DOHH2 (cell line): ENCODE measurements at regions not wholly inside any gene's neighbourhood (a gene's known extent, or its start where the extent isn't known, plus 50 kb on each side); places are given as distances from the start of the nearest gene placed in this dataset.
"Not testable (repeated sequence)": the region's sequence is repeated elsewhere in the genome, so short reads cannot be mapped to it uniquely, and the experiment has no call there.

Source experiments
- H3F3A ChIP-seq: fragments of 200-600 bp; sonication (generic), shearing (Covaris generic); 2 replicates; pipeline ENCODE4 v1.6.0; 2016; ENCODE audit warnings: antibody characterized with exemption, mild to moderate bottlenecking; ENCODE audit not compliant: control insufficient read depth, insufficient read depth
- H3K27ac ChIP-seq: fragments of 200-600 bp; sonication (generic); 2 replicates; pipeline ENCODE4 v1.5.1; 2014; ENCODE audit warnings: low read depth, mild to moderate bottlenecking, low read length, moderate library complexity
- H3K27me3 ChIP-seq: fragments of 200-600 bp; sonication (generic); 2 replicates; pipeline ENCODE4 v1.6.1; 2014; ENCODE audit warnings: mild to moderate bottlenecking, low read length, mixed read lengths; ENCODE audit not compliant: control insufficient read depth
- H3K36me3 ChIP-seq: fragments of 200-600 bp; sonication (generic); 2 replicates; pipeline ENCODE4 v1.6.1; 2014; ENCODE audit warnings: mild to moderate bottlenecking, low read length, moderate library complexity, mixed read lengths; ENCODE audit not compliant: control insufficient read depth
- H3K4me1 ChIP-seq: fragments of 200-600 bp; sonication (generic); 2 replicates; pipeline ENCODE4 v1.6.1; 2014; ENCODE audit warnings: mild to moderate bottlenecking, low read length, mixed read lengths; ENCODE audit not compliant: control insufficient read depth
- H3K4me2 ChIP-seq: fragments of 200-600 bp; sonication (generic); 2 replicates; pipeline ENCODE4 v1.6.0; 2014; ENCODE audit warnings: mild to moderate bottlenecking, low read length, moderate library complexity
- H3K4me3 ChIP-seq: fragments of 200-600 bp; sonication (generic); 2 replicates; pipeline ENCODE4 v1.5.1; 2014; ENCODE audit warnings: mild to moderate bottlenecking, low read length, mixed read lengths
- H3K79me2 ChIP-seq: fragments of 200-600 bp; sonication (generic); 2 replicates; pipeline ENCODE4 v1.6.1; 2014; ENCODE audit warnings: mild to moderate bottlenecking, low read length, mixed read lengths; ENCODE audit not compliant: control insufficient read depth
- H3K9me2 ChIP-seq: fragments of 200-600 bp; sonication (generic); replicated peaks from 2 replicates; pipeline ENCODE4 v1.6.1; 2014; ENCODE audit warnings: mild to moderate bottlenecking, low read length, mixed read lengths; ENCODE audit not compliant: control insufficient read depth
- H3K9me3 ChIP-seq: fragments of 200-600 bp; sonication (generic); 2 replicates; pipeline ENCODE4 v1.6.1; 2014; ENCODE audit warnings: antibody characterized with exemption, low read length, mixed read lengths; ENCODE audit not compliant: control insufficient read depth, insufficient read depth
- H4K20me1 ChIP-seq: fragments of 200-600 bp; sonication (generic); 2 replicates; pipeline ENCODE4 v1.6.0; 2014; ENCODE audit warnings: low read depth, mild to moderate bottlenecking, antibody characterized with exemption, low read length, moderate library complexity; ENCODE audit not compliant: control insufficient read depth, insufficient read depth
- CTCF ChIP-seq: fragments of 200-600 bp; sonication (generic); IDR thresholded peaks from one replicate; pipeline ENCODE4 v1.5.1; 2014; ENCODE audit warnings: antibody characterized with exemption, mild to moderate bottlenecking, low read depth, low read length; ENCODE audit not compliant: poor library complexity, severe bottlenecking
- EZH2phosphoT487 ChIP-seq: fragments of 200-600 bp; sonication (generic); IDR thresholded peaks from 2 replicates; pipeline ENCODE4 v1.6.1; 2017; ENCODE audit warnings: borderline replicate concordance, mild to moderate bottlenecking, antibody characterized with exemption, low read length, moderate library complexity, mixed read lengths

DNA sequence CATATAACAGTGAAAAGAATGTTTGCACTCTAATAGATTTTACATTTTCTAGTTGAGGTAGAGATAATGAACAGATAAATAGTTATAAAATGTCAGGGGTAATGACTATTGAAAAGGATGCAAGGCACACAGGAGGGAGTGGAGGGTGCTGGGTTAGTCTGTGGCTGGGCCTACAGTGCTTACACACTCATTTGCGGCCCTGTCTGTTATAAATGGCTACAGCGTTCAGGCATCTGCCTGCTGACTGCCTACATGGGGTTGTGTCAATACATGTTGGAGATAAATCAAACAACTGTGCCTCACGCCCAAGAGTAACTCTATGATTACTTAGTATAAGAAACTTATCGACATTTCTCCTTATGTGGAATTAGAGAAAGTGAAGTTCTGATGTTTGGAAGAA lies 313.3 kb downstream of the ACTR3B start:
- Histone ChIP-seq H3K9me3 (no peaks in the 10 kb centered on the region), H3K9me2 (no peaks in the 10 kb centered on the region), H3K27me3 (no peaks in the 10 kb centered on the region; the same call in 1 of the 2 replicates), H3K27ac (no peak overlapping the region), H3F3A (no peaks in the 10 kb centered on the region), H3K36me3 (no peaks in the 10 kb centered on the region), H3K4me1 (no peaks in the 10 kb centered on the region), H3K79me2 (no peaks in the 10 kb centered on the region), H3K4me2 (no peak overlapping the region), H3K4me3 (no peak overlapping the region), H4K20me1 (no peaks in the 10 kb centered on the region)
- TF ChIP-seq EZH2phosphoT487 (no peak), CTCF (no peak)

- not testable (repeated sequence) for H3F3A ChIP-seq, H3K4me1 ChIP-seq, H3K27me3 ChIP-seq, H3K4me2 ChIP-seq, H3K9me2 ChIP-seq, H4K20me1 ChIP-seq, H3K27ac ChIP-seq, H3K9me3 ChIP-seq, H3K4me3 ChIP-seq, H3K79me2 ChIP-seq, H3K36me3 ChIP-seq
These were observed 316.7 kb downstream of the ACTR3B start for GRCh38 chr7:153076289-153076688.

DNA sequence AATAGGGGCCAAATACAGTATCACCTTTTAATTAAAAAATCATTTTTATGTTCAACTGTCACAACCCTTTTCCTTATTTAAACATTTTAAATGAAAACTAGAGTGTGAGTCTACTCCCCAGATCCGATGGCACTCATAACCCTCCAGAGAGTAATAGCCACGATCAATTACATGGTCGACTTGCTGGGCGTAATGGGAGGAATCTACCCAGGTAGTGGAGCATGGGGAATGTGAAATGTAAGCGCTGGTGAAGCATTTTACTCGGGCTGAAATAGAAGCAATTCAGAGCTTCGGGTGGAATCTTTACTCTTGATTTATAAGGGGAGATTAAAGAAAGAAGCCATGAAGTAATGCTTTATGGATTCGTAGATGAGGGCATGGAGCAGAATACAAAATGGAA lies 321.9 kb downstream of the ACTR3B start:
- no peaks in the 10 kb centered on the region for H3K36me3 ChIP-seq
- no peak overlapping the region for H3K27ac ChIP-seq
- no peak overlapping the region for H3K4me2 ChIP-seq
- H3K4me1 ChIP-seq: no peaks in the 10 kb centered on the region
- H3K9me3 ChIP-seq: no peaks in the 10 kb centered on the region
- no peaks in the 10 kb centered on the region for H3K79me2 ChIP-seq
- H3F3A ChIP-seq: no peaks in the 10 kb centered on the region
- H3K9me2 ChIP-seq: no peaks in the 10 kb centered on the region
- no peaks in the 10 kb centered on the region for H3K27me3 ChIP-seq
- no peaks in the 10 kb centered on the region for H4K20me1 ChIP-seq
- H3K4me3 ChIP-seq: no peak overlapping the region
- TF ChIP-seq CTCF (no peak), EZH2phosphoT487 (no peak)

DNA sequence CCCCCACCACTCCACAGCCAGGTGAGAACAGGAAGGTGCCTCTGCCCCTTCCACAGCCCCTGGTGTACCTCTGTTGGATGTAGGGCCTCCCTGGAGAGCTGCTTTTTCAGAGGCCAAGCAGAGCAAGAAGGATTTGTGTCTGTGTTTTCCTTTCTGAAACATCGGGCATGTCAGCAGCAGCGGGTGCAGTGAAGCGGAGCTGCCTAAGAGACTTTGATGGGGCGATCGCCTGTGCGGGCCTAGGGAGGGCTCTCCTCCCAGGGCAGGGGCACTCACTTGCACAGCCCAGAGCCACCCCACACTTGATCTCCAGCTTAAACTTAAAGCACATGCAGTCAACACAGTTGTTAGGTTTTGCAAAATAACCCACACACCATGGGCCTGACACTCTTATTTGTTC lies 324.7 kb downstream of the ACTR3B start:
- Histone ChIP-seq H3K27ac (no peak overlapping the region), H4K20me1 (no peaks in the 10 kb centered on the region), H3K9me3 (no peaks in the 10 kb centered on the region), H3K4me1 (no peaks in the 10 kb centered on the region), H3K9me2 (no peaks in the 10 kb centered on the region), H3K36me3 (no peaks in the 10 kb centered on the region), H3F3A (no peaks in the 10 kb centered on the region), H3K4me2 (no peak overlapping the region), H3K79me2 (no peaks in the 10 kb centered on the region), H3K4me3 (no peak overlapping the region), H3K27me3 (no peaks in the 10 kb centered on the region)
- TF ChIP-seq EZH2phosphoT487: no peak
- no peak for TF ChIP-seq CTCF
